Neural progenitor cell (in vitro differentiated cells): ENCODE measurements at regions not wholly inside any gene's neighbourhood (a gene's known extent, or its start where the extent isn't known, plus 50 kb on each side); places are given as distances from the start of the nearest gene placed in this dataset.

ENCODE experiments used
- CTCF ChIP-seq: fragments of 200-600 bp; sonication (generic); IDR thresholded peaks from 2 replicates; pipeline ENCODE4 v1.5.1; 2017; ENCODE audit warnings: antibody characterized with exemption, mild to moderate bottlenecking
- EZH2phosphoT487 ChIP-seq: fragments of 200-600 bp; sonication (generic); IDR thresholded peaks from 2 replicates; pipeline ENCODE4 v1.6.1; 2017; ENCODE audit warnings: antibody characterized with exemption

- TF ChIP-seq CTCF, result no peak
- no peak for TF ChIP-seq EZH2phosphoT487
Observed at GRCh38 chr4:189516902-189517301, 423.8 kb upstream of the FRG1 start.
